ENCODE measurements at regions not wholly inside any gene's neighbourhood (a gene's known extent, or its start where the extent isn't known, plus 50 kb on each side); places are given as distances from the start of the nearest gene placed in this dataset.

- Histone ChIP-seq H3K4me1 (ENCODE audit: control insufficient read depth, insufficient read depth, low read length) (no peaks in the 10 kb centered on the region), H3K36me3 (ENCODE audit: control insufficient read depth, insufficient read depth, low read length) (no peaks in the 10 kb centered on the region), H3K9me3 (ENCODE audit: control insufficient read depth, low read depth, low read length) (no peaks in the 10 kb centered on the region), H3K27me3 (ENCODE audit: control insufficient read depth, insufficient read depth, low read length) (no peaks in the 10 kb centered on the region), H3K4me3 (ENCODE audit: low read length) (no peak overlapping the region), H3K27ac (ENCODE audit: low read length) (no peak overlapping the region)
- no CpG with 5 or more reads among the region's 3 CpGs for WGBS (ENCODE audit: insufficient coverage, low lambda C conversion rate)
- DNase-seq, result peak in 1 of 2 donors; percentile 22
Measured at GRCh38 chr5:68161156-68161555, 54.4 kb upstream of the PIK3R1 start.

GRCh38 chr5:68159224-68159951, 56.2 kb upstream of the PIK3R1 start:
- Histone ChIP-seq H3K9me3 (ENCODE audit: control insufficient read depth, low read depth, low read length) (no peaks in the 10 kb centered on the region), H3K4me1 (ENCODE audit: control insufficient read depth, insufficient read depth, low read length) (no peaks in the 10 kb centered on the region), H3K4me3 (ENCODE audit: low read length) (no peak overlapping the region), H3K27ac (ENCODE audit: low read length) (no peak overlapping the region), H3K27me3 (ENCODE audit: control insufficient read depth, insufficient read depth, low read length) (no peaks in the 10 kb centered on the region), H3K36me3 (ENCODE audit: control insufficient read depth, insufficient read depth, low read length) (no peaks in the 10 kb centered on the region)
- 97% methylated on average over 6 of the region's 14 CpGs for WGBS (ENCODE audit: insufficient coverage, low lambda C conversion rate)
- DNase-seq, result no peak

- H3K9me3 ChIP-seq (ENCODE audit: control insufficient read depth, low read depth, low read length), result no peaks in the 10 kb centered on the region
- H3K27ac ChIP-seq (ENCODE audit: low read length), result no peak overlapping the region
- no peak overlapping the region for H3K4me3 ChIP-seq (ENCODE audit: low read length)
- no peaks in the 10 kb centered on the region for H3K27me3 ChIP-seq (ENCODE audit: control insufficient read depth, insufficient read depth, low read length)
- 88% methylated on average over 1 of the region's 6 CpGs for WGBS (ENCODE audit: insufficient coverage, low lambda C conversion rate)
- no peaks in the 10 kb centered on the region for H3K4me1 ChIP-seq (ENCODE audit: control insufficient read depth, insufficient read depth, low read length)
- DNase-seq, result no peak
- no peaks in the 10 kb centered on the region for H3K36me3 ChIP-seq (ENCODE audit: control insufficient read depth, insufficient read depth, low read length)
Measured at GRCh38 chr5:68155940-68156339, 59.6 kb upstream of the PIK3R1 start.

- Histone ChIP-seq H3K9me3 (ENCODE audit: control insufficient read depth, low read depth, low read length) (no peaks in the 10 kb centered on the region), H3K4me3 (ENCODE audit: low read length) (no peak overlapping the region), H3K36me3 (ENCODE audit: control insufficient read depth, insufficient read depth, low read length) (no peaks in the 10 kb centered on the region), H3K4me1 (ENCODE audit: control insufficient read depth, insufficient read depth, low read length) (no peaks in the 10 kb centered on the region), H3K27ac (ENCODE audit: low read length) (no peak overlapping the region), H3K27me3 (ENCODE audit: control insufficient read depth, insufficient read depth, low read length) (no peaks in the 10 kb centered on the region)
- 83% methylated on average over 1 of the region's 9 CpGs for WGBS (ENCODE audit: insufficient coverage, low lambda C conversion rate)
- DNase-seq, result no peak
Measured at GRCh38 chr5:68154119-68154857, 61.3 kb upstream of the PIK3R1 start.

- WGBS (ENCODE audit: insufficient coverage, low lambda C conversion rate), result 100% methylated on average over 2 of the region's 4 CpGs
- H3K36me3 ChIP-seq (ENCODE audit: control insufficient read depth, insufficient read depth, low read length), result no peaks in the 10 kb centered on the region
Measured at GRCh38 chr5:68151812-68152211, 63.7 kb upstream of the PIK3R1 start.

GRCh38 chr5:68149189-68149588, 66.4 kb upstream of the PIK3R1 start:
- Histone ChIP-seq H3K4me1 (ENCODE audit: control insufficient read depth, insufficient read depth, low read length) (no peaks in the 10 kb centered on the region), H3K4me3 (ENCODE audit: low read length) (no peak overlapping the region), H3K36me3 (ENCODE audit: control insufficient read depth, insufficient read depth, low read length) (no peaks in the 10 kb centered on the region), H3K9me3 (ENCODE audit: control insufficient read depth, low read depth, low read length) (no peaks in the 10 kb centered on the region), H3K27ac (ENCODE audit: low read length) (no peak overlapping the region), H3K27me3 (ENCODE audit: control insufficient read depth, insufficient read depth, low read length) (no peaks in the 10 kb centered on the region)
- DNase-seq, result peak; percentile 23 to 72
- WGBS (ENCODE audit: insufficient coverage, low lambda C conversion rate), result 0% methylated on average over 1 of the region's 2 CpGs

More at GRCh38 chr5:68151812-68152211, 63.7 kb upstream of the PIK3R1 start:
- Histone ChIP-seq H3K27ac (ENCODE audit: low read length) (no peak overlapping the region), H3K4me1 (ENCODE audit: control insufficient read depth, insufficient read depth, low read length) (no peaks in the 10 kb centered on the region), H3K9me3 (ENCODE audit: control insufficient read depth, low read depth, low read length) (no peaks in the 10 kb centered on the region), H3K27me3 (ENCODE audit: control insufficient read depth, insufficient read depth, low read length) (no peaks in the 10 kb centered on the region), H3K4me3 (ENCODE audit: low read length) (no peak overlapping the region)
- no peak for DNase-seq

GRCh38 chr5:68148096-68148495, 67.5 kb upstream of the PIK3R1 start:
- WGBS (ENCODE audit: insufficient coverage, low lambda C conversion rate), result no CpG with 5 or more reads among the region's 3 CpGs
- no peak for DNase-seq
- H3K9me3 ChIP-seq (ENCODE audit: control insufficient read depth, low read depth, low read length), result no peaks in the 10 kb centered on the region

GRCh38 chr5:68147659-68148058, 67.9 kb upstream of the PIK3R1 start:
- no peaks in the 10 kb centered on the region for H3K9me3 ChIP-seq (ENCODE audit: control insufficient read depth, low read depth, low read length)
- H3K4me3 ChIP-seq (ENCODE audit: low read length), result no peak overlapping the region
- H3K27ac ChIP-seq (ENCODE audit: low read length), result no peak overlapping the region
- 87% methylated on average over 3 of the region's 3 CpGs for WGBS (ENCODE audit: insufficient coverage, low lambda C conversion rate)
- H3K27me3 ChIP-seq (ENCODE audit: control insufficient read depth, insufficient read depth, low read length), result no peaks in the 10 kb centered on the region
- DNase-seq, result no peak
- no peaks in the 10 kb centered on the region for H3K36me3 ChIP-seq (ENCODE audit: control insufficient read depth, insufficient read depth, low read length)
- H3K4me1 ChIP-seq (ENCODE audit: control insufficient read depth, insufficient read depth, low read length), result no peaks in the 10 kb centered on the region

More at GRCh38 chr5:68148096-68148495, 67.5 kb upstream of the PIK3R1 start:
- Histone ChIP-seq H3K36me3 (ENCODE audit: control insufficient read depth, insufficient read depth, low read length) (no peaks in the 10 kb centered on the region), H3K4me1 (ENCODE audit: control insufficient read depth, insufficient read depth, low read length) (no peaks in the 10 kb centered on the region), H3K27ac (ENCODE audit: low read length) (no peak overlapping the region), H3K4me3 (ENCODE audit: low read length) (no peak overlapping the region), H3K27me3 (ENCODE audit: control insufficient read depth, insufficient read depth, low read length) (no peaks in the 10 kb centered on the region)

- H3K4me3 ChIP-seq (ENCODE audit: low read length), result no peak overlapping the region
- no peaks in the 10 kb centered on the region for H3K27me3 ChIP-seq (ENCODE audit: control insufficient read depth, insufficient read depth, low read length)
- H3K4me1 ChIP-seq (ENCODE audit: control insufficient read depth, insufficient read depth, low read length), result no peaks in the 10 kb centered on the region
- 71% methylated on average over 1 of the region's 4 CpGs for WGBS (ENCODE audit: insufficient coverage, low lambda C conversion rate)
- H3K9me3 ChIP-seq (ENCODE audit: control insufficient read depth, low read depth, low read length), result no peaks in the 10 kb centered on the region
- H3K27ac ChIP-seq (ENCODE audit: low read length), result no peak overlapping the region
- no peak for DNase-seq
- no peaks in the 10 kb centered on the region for H3K36me3 ChIP-seq (ENCODE audit: control insufficient read depth, insufficient read depth, low read length)
Measured at GRCh38 chr5:68141494-68141893, 74.1 kb upstream of the PIK3R1 start.

- no peak overlapping the region for H3K27ac ChIP-seq (ENCODE audit: low read length)
- H3K4me3 ChIP-seq (ENCODE audit: low read length), result no peak overlapping the region
- no peaks in the 10 kb centered on the region for H3K27me3 ChIP-seq (ENCODE audit: control insufficient read depth, insufficient read depth, low read length)
- no peak for DNase-seq
- WGBS (ENCODE audit: insufficient coverage, low lambda C conversion rate), result 100% methylated on average over 1 of the region's 1 CpG
- H3K4me1 ChIP-seq (ENCODE audit: control insufficient read depth, insufficient read depth, low read length), result no peaks in the 10 kb centered on the region
- H3K9me3 ChIP-seq (ENCODE audit: control insufficient read depth, low read depth, low read length), result no peaks in the 10 kb centered on the region
- no peaks in the 10 kb centered on the region for H3K36me3 ChIP-seq (ENCODE audit: control insufficient read depth, insufficient read depth, low read length)
Measured at GRCh38 chr5:68140763-68141162, 74.8 kb upstream of the PIK3R1 start.

All from large intestine (tissue), 3 donors.